IMR-90 (cell line): ENCODE measurements at regions not wholly inside any gene's neighbourhood (a gene's known extent, or its start where the extent isn't known, plus 50 kb on each side); places are given as distances from the start of the nearest gene placed in this dataset.
"Not testable (repeated sequence)": the region's sequence is repeated elsewhere in the genome, so short reads cannot be mapped to it uniquely, and the experiment has no call there.

Experiments used
- ATAC-seq: fragments of 200-7000 bp; cut with Tn5 transposase; 2 replicates; pipeline ENCODE4 v1.9.1; 2020; ENCODE audit warnings: low read depth, mild to moderate bottlenecking, moderate library complexity
- BruUV-seq: library from RNA; stranded (reverse); fragments of 400-500 nt; replicated peaks from 2 replicates; lab custom pipeline; 2021; lab: Mats Ljungman, UMichigan
- CTCF ChIA-PET: fragments of 300-600 bp; formaldehyde crosslinking; extraction: SDS; loops from one replicate; lab custom pipeline; 2021; ENCODE audit warnings: antibody characterized with exemption; lab: Yijun Ruan, JAX
- POLR2A ChIA-PET: fragments of 300-600 bp; sonication (Branson Sonifier 250); formaldehyde crosslinking; loops from one replicate; lab custom pipeline; 2022; ENCODE audit warnings: antibody characterized with exemption; ENCODE audit not compliant: unreplicated experiment; lab: Charles Lee
- DNase-seq: peaks from one replicate; pipeline ENCODE4 v3.0.0; 2013
- H2AFZ ChIP-seq: replicated peaks from 2 replicates; pipeline ENCODE3; 2013; ENCODE audit warnings: low read length, mild to moderate bottlenecking; ENCODE audit not compliant: poor library complexity
- H2AK5ac ChIP-seq: 2 replicates; pipeline ENCODE4 v1.6.1; 2013; ENCODE audit warnings: low read depth, low read length, inconsistent platforms
- H2AK9ac ChIP-seq: replicated peaks from 2 replicates; pipeline ENCODE3; 2013; ENCODE audit warnings: mild to moderate bottlenecking, low read depth, low read length, moderate library complexity; ENCODE audit not compliant: poor library complexity
- H2BK120ac ChIP-seq: 2 replicates; pipeline ENCODE4 v1.6.1; 2013; ENCODE audit warnings: low read depth, low read length, inconsistent platforms
- H2BK15ac ChIP-seq: 3 replicates; pipeline ENCODE4 v1.6.1; 2013; ENCODE audit warnings: low read depth, low read length, inconsistent platforms
- H2BK20ac ChIP-seq: 2 replicates; pipeline ENCODE4 v1.6.1; 2013; ENCODE audit warnings: low read depth, mild to moderate bottlenecking, inconsistent platforms, low read length, moderate library complexity
- H2BK5ac ChIP-seq: 2 replicates; pipeline ENCODE4 v1.6.1; 2013; ENCODE audit warnings: mild to moderate bottlenecking, low read depth, low read length, inconsistent platforms; ENCODE audit not compliant: poor library complexity, severe bottlenecking
- H3K14ac ChIP-seq: replicated peaks from 2 replicates; pipeline ENCODE4 v1.6.1; 2013; ENCODE audit warnings: low read depth, low read length, inconsistent platforms
- H3K18ac ChIP-seq: 2 replicates; pipeline ENCODE4 v1.6.1; 2013; ENCODE audit warnings: low read depth, low read length, control low read depth
- H3K23ac ChIP-seq: 2 replicates; pipeline ENCODE4 v1.6.1; 2013; ENCODE audit warnings: low read depth, low read length, inconsistent platforms
- H3K27ac ChIP-seq: 2 replicates; pipeline ENCODE4 v1.5.1; 2013; ENCODE audit warnings: mild to moderate bottlenecking, control low read depth, low read length; ENCODE audit not compliant: insufficient read depth
- H3K27me3 ChIP-seq: 2 replicates; pipeline ENCODE4 v1.6.1; 2013; ENCODE audit warnings: low read length; ENCODE audit not compliant: control insufficient read depth, insufficient read depth
- H3K36me3 ChIP-seq: 2 replicates; pipeline ENCODE4 v1.6.1; 2013; ENCODE audit warnings: low read length, mixed read lengths; ENCODE audit not compliant: control insufficient read depth, insufficient read depth
- H3K4ac ChIP-seq: 2 replicates; pipeline ENCODE4 v1.6.1; 2013; ENCODE audit warnings: low read depth, low read length, inconsistent platforms
- H3K4me1 ChIP-seq: 2 replicates; pipeline ENCODE4 v1.6.1; 2013; ENCODE audit warnings: low read length, mixed read lengths; ENCODE audit not compliant: control insufficient read depth, insufficient read depth
- H3K4me2 ChIP-seq: 2 replicates; pipeline ENCODE4 v1.6.1; 2013; ENCODE audit warnings: low read depth, mild to moderate bottlenecking, control low read depth, low read length, moderate library complexity
- H3K4me3 ChIP-seq: 2 replicates; pipeline ENCODE4 v1.5.1; 2013; ENCODE audit warnings: low read depth, mild to moderate bottlenecking, control low read depth, low read length, moderate library complexity; ENCODE audit not compliant: insufficient read depth
- H3K56ac ChIP-seq: 2 replicates; pipeline ENCODE4 v1.6.1; 2013; ENCODE audit warnings: low read length, inconsistent platforms; ENCODE audit not compliant: insufficient read depth; ENCODE audit errors: extremely low read depth
- H3K79me1 ChIP-seq, 2 experiments: 2 replicates each; pipeline ENCODE4 v1.6.1; 2013; ENCODE audit warnings: low read length in 2 of 2, inconsistent platforms in 1 of 2, low read depth in 1 of 2
- H3K9ac ChIP-seq: 2 replicates; pipeline ENCODE4 v1.6.1; 2013; ENCODE audit warnings: low read depth, low read length, control low read depth
- H3K9me1 ChIP-seq: 2 replicates; pipeline ENCODE4 v1.6.1; 2013; ENCODE audit warnings: low read length, inconsistent platforms; ENCODE audit not compliant: insufficient read depth
- H3K9me3 ChIP-seq: 2 replicates; pipeline ENCODE4 v1.6.1; 2013; ENCODE audit warnings: low read length; ENCODE audit not compliant: control insufficient read depth, insufficient read depth
- H4K20me1 ChIP-seq: 2 replicates; pipeline ENCODE4 v1.6.1; 2013; ENCODE audit warnings: low read length, inconsistent platforms; ENCODE audit not compliant: insufficient read depth
- H4K5ac ChIP-seq: 2 replicates; pipeline ENCODE4 v1.6.1; 2013; ENCODE audit warnings: mild to moderate bottlenecking, low read depth, low read length, control low read depth
- H4K8ac ChIP-seq, 2 experiments: 2 replicates each; pipeline ENCODE4 v1.6.1; 2013; ENCODE audit warnings: low read depth in 2 of 2, low read length in 2 of 2, control low read depth in 1 of 2, inconsistent platforms in 1 of 2
- H4K91ac ChIP-seq: 2 replicates; pipeline ENCODE4 v1.6.1; 2013; ENCODE audit warnings: low read depth, low read length, inconsistent platforms; ENCODE audit not compliant: insufficient read depth
- WGBS, 2 experiments: methylation state at CpG; one replicate each; pipeline versions ENCODE4 v1.1.5 to v1.1.7; 2013; ENCODE audit warnings: missing lambda C conversion rate in 2 of 2; ENCODE audit not compliant: insufficient read length in 1 of 2; ENCODE audit errors: extremely low coverage in 2 of 2; 5-methylcytosine and 5-hydroxymethylcytosine counted together
- dilution Hi-C: fragments of 300-500 bp; cut with HindIII; formaldehyde crosslinking; loops from one replicate; pipeline ENCODE4 v1.14.3; 2018; ENCODE audit warnings: low sequenced_read_pairs; ENCODE audit not compliant: unreplicated experiment
- in situ Hi-C: fragments of 300-500 bp; cut with MboI; formaldehyde crosslinking; loops from 3 replicates; pipeline ENCODE4 v1.14.3; 2019; ENCODE audit warnings: low sequenced_read_pairs, inconsistent platforms, mixed read lengths
- intact Hi-C: fragments of 100-400 bp; cut with micrococcal nuclease; formaldehyde crosslinking; loops from 2 replicates; pipeline ENCODE4 v1.10.0; 2022

GRCh38 chr2:87640961-87641563 lies 106.8 kb upstream of the PLGLB2 start:
- WGBS, 2 experiments = no CpG with 5 or more reads among the region's 4 CpGs
- ATAC-seq, BruUV-seq: not testable (repeated sequence)

GRCh38 chr2:87643165-87643564 lies 104.7 kb upstream of the PLGLB2 start:
- dilution Hi-C loops, H4K5ac ChIP-seq, H4K20me1 ChIP-seq, intact Hi-C loops, CTCF ChIA-PET, H2AK5ac ChIP-seq, H3K4ac ChIP-seq, H4K8ac ChIP-seq, H3K27me3 ChIP-seq, H2AK9ac ChIP-seq, POLR2A ChIA-PET, H3K4me2 ChIP-seq, H3K9ac ChIP-seq, H2BK5ac ChIP-seq, H3K79me1 ChIP-seq, H3K27ac ChIP-seq, H2BK20ac ChIP-seq, ATAC-seq, H3K4me1 ChIP-seq, H3K56ac ChIP-seq, H3K36me3 ChIP-seq, H3K23ac ChIP-seq, H2BK120ac ChIP-seq, H3K9me1 ChIP-seq, H3K14ac ChIP-seq, H3K18ac ChIP-seq, BruUV-seq, H3K4me3 ChIP-seq, H2AFZ ChIP-seq, DNase-seq, in situ Hi-C loops, H2BK15ac ChIP-seq, H3K9me3 ChIP-seq, H4K91ac ChIP-seq: not testable (repeated sequence)
- WGBS, 2 experiments = no CpG with 5 or more reads among the region's 4 CpGs

More at GRCh38 chr2:87640961-87641563, 106.8 kb upstream of the PLGLB2 start:
- H4K91ac ChIP-seq, H2AK5ac ChIP-seq, H3K56ac ChIP-seq, DNase-seq, dilution Hi-C loops, H4K20me1 ChIP-seq, CTCF ChIA-PET, H2BK15ac ChIP-seq, H3K9ac ChIP-seq, H4K5ac ChIP-seq, H3K9me1 ChIP-seq, H2BK20ac ChIP-seq, H2BK5ac ChIP-seq, H2AFZ ChIP-seq, H3K18ac ChIP-seq, H4K8ac ChIP-seq, H3K27me3 ChIP-seq, H3K4me3 ChIP-seq, H3K4me1 ChIP-seq, H3K79me1 ChIP-seq, H3K23ac ChIP-seq, in situ Hi-C loops, intact Hi-C loops, H2AK9ac ChIP-seq, H3K14ac ChIP-seq, H2BK120ac ChIP-seq, H3K4me2 ChIP-seq, H3K4ac ChIP-seq, H3K27ac ChIP-seq, H3K36me3 ChIP-seq, H3K9me3 ChIP-seq, POLR2A ChIA-PET: not testable (repeated sequence)
